Mesendoderm (in vitro differentiated cells): ENCODE measurements at regions not wholly inside any gene's neighbourhood (a gene's known extent, or its start where the extent isn't known, plus 50 kb on each side); places are given as distances from the start of the nearest gene placed in this dataset.
A peak's percentile ranks its signal among the peaks of the same experiment; 100 is the strongest.

Source experiments
- DNase-seq: peaks from one replicate; pipeline ENCODE4 v3.0.0; 2013
- H2AK5ac ChIP-seq: 2 replicates; pipeline ENCODE4 v1.6.1; 2013; ENCODE audit warnings: low read length, inconsistent platforms
- H2BK120ac ChIP-seq: 2 replicates; pipeline ENCODE4 v1.6.1; 2013; ENCODE audit warnings: low read depth, mild to moderate bottlenecking, low read length, moderate library complexity, mixed read lengths
- H2BK15ac ChIP-seq: replicated peaks from 2 replicates; pipeline ENCODE4 v1.6.1; 2013; ENCODE audit warnings: low read depth, mild to moderate bottlenecking, moderate library complexity
- H2BK5ac ChIP-seq: 2 replicates; pipeline ENCODE4 v1.6.1; 2013; ENCODE audit warnings: low read length, inconsistent platforms
- H3K18ac ChIP-seq: 2 replicates; pipeline ENCODE4 v1.6.1; 2013; ENCODE audit warnings: mild to moderate bottlenecking, low read length, mixed read lengths
- H3K23ac ChIP-seq: one replicate; pipeline ENCODE4 v1.6.1; 2013; ENCODE audit warnings: low read length
- H3K27ac ChIP-seq: 2 replicates; pipeline ENCODE4 v1.5.1; 2013; ENCODE audit warnings: low read depth, mild to moderate bottlenecking, inconsistent platforms, low read length, moderate library complexity
- H3K27me3 ChIP-seq: 2 replicates; pipeline ENCODE4 v1.6.1; 2013; ENCODE audit warnings: low read length, control low read depth, mild to moderate bottlenecking, inconsistent platforms; ENCODE audit not compliant: insufficient read depth, poor library complexity
- H3K36me3 ChIP-seq: 2 replicates; pipeline ENCODE4 v1.6.1; 2013; ENCODE audit warnings: low read length, inconsistent platforms; ENCODE audit not compliant: control insufficient read depth, insufficient read depth
- H3K4ac ChIP-seq: one replicate; pipeline ENCODE4 v1.6.1; 2013; ENCODE audit warnings: low read depth, mild to moderate bottlenecking, low read length, moderate library complexity
- H3K4me1 ChIP-seq: 2 replicates; pipeline ENCODE4 v1.6.1; 2013; ENCODE audit warnings: low read depth, low read length, inconsistent platforms; ENCODE audit not compliant: control insufficient read depth
- H3K4me2 ChIP-seq: 2 replicates; pipeline ENCODE4 v1.6.1; 2013; ENCODE audit warnings: low read length
- H3K4me3 ChIP-seq: 2 replicates; pipeline ENCODE4 v1.5.1; 2013; ENCODE audit warnings: mild to moderate bottlenecking, low read length
- H3K56ac ChIP-seq: one replicate; pipeline ENCODE4 v1.6.1; 2013; ENCODE audit warnings: low read length
- H3K79me1 ChIP-seq: 2 replicates; pipeline ENCODE4 v1.6.1; 2013; ENCODE audit warnings: low read length, inconsistent platforms
- H3K79me2 ChIP-seq: 2 replicates; pipeline ENCODE4 v1.6.1; 2013; ENCODE audit warnings: mild to moderate bottlenecking, low read length; ENCODE audit not compliant: control insufficient read depth, insufficient read depth
- H3K9ac ChIP-seq: 2 replicates; pipeline ENCODE4 v1.6.1; 2013; ENCODE audit warnings: low read length, inconsistent platforms
- H4K5ac ChIP-seq: one replicate; pipeline ENCODE4 v1.6.1; 2013; ENCODE audit warnings: low read length
- H4K8ac ChIP-seq: one replicate; pipeline ENCODE4 v1.6.1; 2013; ENCODE audit warnings: low read depth, mild to moderate bottlenecking, control low read depth, low read length, moderate library complexity
- WGBS: extraction: QIAGEN DNeasy Blood & Tissue Kit; methylation state at CpG from one replicate; pipeline ENCODE4 v1.1.7; 2013; ENCODE audit warnings: low lambda C conversion rate, missing lambda C conversion rate; ENCODE audit not compliant: insufficient coverage; ENCODE audit errors: extremely low coverage; 5-methylcytosine and 5-hydroxymethylcytosine counted together

DNA sequence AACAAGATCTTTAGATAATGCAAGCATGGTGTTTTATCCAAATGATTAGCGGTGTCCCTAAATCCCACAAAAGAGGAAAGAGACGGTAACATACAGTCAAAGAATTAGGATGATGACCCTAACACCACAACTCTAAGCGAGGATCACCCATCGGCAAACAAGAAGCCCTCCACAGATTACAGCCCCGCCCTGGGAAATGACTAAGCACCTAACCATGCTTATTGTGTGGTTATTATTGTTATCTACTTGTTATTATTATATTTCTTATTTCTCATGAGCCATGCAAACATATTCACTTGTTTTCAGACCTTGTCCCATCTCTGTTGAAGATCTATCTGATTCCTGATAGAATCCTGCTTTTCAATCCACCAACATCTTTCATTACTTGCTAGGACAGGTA is 651.3 kb downstream of the NYAP2 start:
- H3K79me2 ChIP-seq = no peaks in the 10 kb centered on the region
- H3K23ac ChIP-seq = no peak overlapping the region
- H3K27me3 ChIP-seq = no peaks in the 10 kb centered on the region
- WGBS = no CpG with 5 or more reads among the region's 5 CpGs
- H2BK15ac ChIP-seq = no peak overlapping the region
- no peak overlapping the region for H3K56ac ChIP-seq
- no peak overlapping the region for H3K4ac ChIP-seq
- H4K5ac ChIP-seq = no peak overlapping the region
- no peak overlapping the region for H2BK120ac ChIP-seq
- H3K18ac ChIP-seq = no peak overlapping the region
- DNase-seq = no peak
- no peak overlapping the region for H2AK5ac ChIP-seq
- H3K36me3 ChIP-seq = no peaks in the 10 kb centered on the region
- no peak overlapping the region for H4K8ac ChIP-seq
- no peaks in the 10 kb centered on the region for H3K79me1 ChIP-seq
- H3K27ac ChIP-seq = no peak overlapping the region
- H3K4me3 ChIP-seq = no peak overlapping the region
- H3K4me2 ChIP-seq = no peak overlapping the region
- H3K4me1 ChIP-seq = no peaks in the 10 kb centered on the region
- no peak overlapping the region for H2BK5ac ChIP-seq
- H3K9ac ChIP-seq = no peak overlapping the region

DNA sequence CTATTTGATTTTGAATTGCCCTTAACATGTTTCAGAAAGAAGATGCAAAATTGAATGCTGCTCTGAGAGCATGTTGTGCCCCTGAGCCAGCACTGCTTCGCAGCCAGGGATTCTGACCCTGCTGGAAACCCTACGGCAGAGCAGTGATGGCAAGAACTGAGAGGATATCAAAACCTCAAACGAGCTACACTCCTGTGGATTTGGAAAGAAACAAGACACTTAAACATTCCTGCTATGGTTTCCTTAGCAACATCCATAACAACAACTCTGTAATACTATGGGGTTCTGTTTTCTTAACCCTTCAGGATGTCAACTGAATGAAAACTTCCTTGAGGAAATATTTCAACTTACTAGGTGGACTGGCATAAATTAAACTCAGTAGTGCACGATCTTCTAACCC is 649.1 kb downstream of the NYAP2 start:
- WGBS = no CpG with 5 or more reads among the region's 4 CpGs
- no peak overlapping the region for H2BK120ac ChIP-seq
- no peaks in the 10 kb centered on the region for H3K27me3 ChIP-seq
- no peak overlapping the region for H2BK5ac ChIP-seq
- no peak overlapping the region for H2BK15ac ChIP-seq
- H3K36me3 ChIP-seq = no peaks in the 10 kb centered on the region
- H3K4me1 ChIP-seq = no peaks in the 10 kb centered on the region
- no peaks in the 10 kb centered on the region for H3K79me2 ChIP-seq
- no peak overlapping the region for H2AK5ac ChIP-seq
- H4K8ac ChIP-seq = no peak overlapping the region
- no peak overlapping the region for H3K9ac ChIP-seq
- no peak overlapping the region for H3K27ac ChIP-seq
- H3K79me1 ChIP-seq = no peaks in the 10 kb centered on the region
- H3K4me3 ChIP-seq = no peak overlapping the region
- no peak overlapping the region for H3K4me2 ChIP-seq
- no peak overlapping the region for H3K4ac ChIP-seq
- H3K23ac ChIP-seq = no peak overlapping the region
- H4K5ac ChIP-seq = no peak overlapping the region
- H3K18ac ChIP-seq = no peak overlapping the region
- DNase-seq = peak; percentile 84
- H3K56ac ChIP-seq = no peak overlapping the region

DNA sequence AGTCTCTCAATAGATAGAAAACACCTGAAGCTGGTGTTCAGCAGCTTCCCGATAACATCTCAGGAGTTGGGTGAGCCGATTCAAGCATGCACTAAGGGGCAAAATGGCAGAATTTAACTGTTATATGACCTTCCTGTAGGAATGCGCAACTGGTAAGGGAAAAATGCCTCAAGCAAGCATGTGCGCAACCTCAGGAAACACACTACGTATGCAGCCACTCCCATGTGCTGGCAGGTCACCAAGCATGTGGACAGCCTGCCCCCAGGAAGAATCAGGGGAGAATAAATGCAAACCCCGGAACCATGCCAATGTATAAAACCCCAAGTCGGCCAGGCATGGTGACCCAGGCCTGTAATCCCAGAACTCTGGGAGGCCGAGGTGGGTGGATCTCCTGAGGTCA is 645.6 kb downstream of the NYAP2 start:
- H3K79me1 ChIP-seq = no peaks in the 10 kb centered on the region

DNA sequence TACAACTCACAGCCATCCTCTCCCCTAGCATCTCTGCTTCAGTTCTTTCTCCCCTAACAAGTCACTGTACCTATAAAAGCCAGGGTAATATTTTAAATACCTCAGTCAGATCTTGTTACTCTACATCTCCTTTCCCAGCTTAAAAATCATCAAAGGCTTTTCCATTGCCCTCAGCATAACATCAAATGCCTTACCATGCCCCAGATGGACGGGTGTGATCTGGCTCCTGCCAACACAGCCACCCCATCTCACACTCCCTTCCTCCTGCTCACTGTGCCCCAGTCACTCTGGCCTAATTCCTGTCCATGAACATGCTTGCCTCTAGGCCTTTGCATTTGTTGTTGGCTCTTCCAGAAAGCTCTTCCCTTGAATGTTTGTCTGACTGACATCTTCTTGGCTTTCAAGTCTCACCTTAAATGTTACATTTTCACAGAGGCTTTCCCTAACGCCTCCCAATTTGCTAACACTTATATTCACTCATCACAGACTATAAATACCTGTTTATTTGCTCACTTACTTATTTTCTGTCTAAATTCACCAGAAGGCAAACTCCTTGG is 640.9 kb downstream of the NYAP2 start:
- Histone ChIP-seq H3K4me1 (no peaks in the 10 kb centered on the region), H2AK5ac (no peak overlapping the region), H3K79me2 (no peaks in the 10 kb centered on the region), H3K27me3 (no peaks in the 10 kb centered on the region), H3K79me1 (no peaks in the 10 kb centered on the region), H3K9ac (no peak overlapping the region), H3K4me3 (no peak overlapping the region), H3K23ac (no peak overlapping the region), H3K56ac (no peak overlapping the region), H2BK15ac (no peak overlapping the region), H4K5ac (no peak overlapping the region), H2BK5ac (no peak overlapping the region), H3K18ac (no peak overlapping the region), H3K36me3 (no peaks in the 10 kb centered on the region), H3K4ac (no peak overlapping the region), H3K27ac (no peak overlapping the region), H3K4me2 (no peak overlapping the region), H2BK120ac (no peak overlapping the region), H4K8ac (no peak overlapping the region)
- no peak for DNase-seq
- no CpG with 5 or more reads among the region's 2 CpGs for WGBS

More for the DNA sequence above, 645.6 kb downstream of the NYAP2 start:
- Histone ChIP-seq H3K4me1 (no peaks in the 10 kb centered on the region), H3K27me3 (no peaks in the 10 kb centered on the region), H3K27ac (no peak overlapping the region), H3K4me2 (no peak overlapping the region), H3K9ac (no peak overlapping the region), H3K36me3 (no peaks in the 10 kb centered on the region), H2BK5ac (no peak overlapping the region), H4K8ac (no peak overlapping the region), H2AK5ac (no peak overlapping the region), H3K4me3 (no peak overlapping the region), H3K18ac (no peak overlapping the region), H3K23ac (no peak overlapping the region), H2BK120ac (no peak overlapping the region), H3K79me2 (no peaks in the 10 kb centered on the region), H2BK15ac (no peak overlapping the region), H3K56ac (no peak overlapping the region), H3K4ac (no peak overlapping the region), H4K5ac (no peak overlapping the region)
- DNase-seq = no peak
- WGBS = no CpG with 5 or more reads among the region's 8 CpGs

DNA sequence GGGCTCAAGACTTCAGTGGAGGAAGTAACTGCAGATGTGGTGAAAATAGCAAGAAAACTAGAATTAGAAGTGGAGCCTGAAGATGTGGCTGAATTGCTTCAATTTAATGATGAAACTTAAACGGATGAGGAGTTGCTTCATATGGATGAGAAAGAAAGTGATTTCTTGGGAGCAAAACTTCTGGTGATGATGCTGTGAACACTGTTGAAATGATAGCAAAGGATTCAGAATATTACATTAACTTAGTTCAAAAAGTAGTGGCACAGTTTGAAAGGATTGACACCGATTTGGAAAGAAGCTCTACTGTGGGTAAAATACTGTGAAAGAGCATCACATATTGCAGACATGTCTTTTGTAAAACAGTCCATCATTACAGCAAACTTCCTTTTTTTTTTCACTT is 638.0 kb downstream of the NYAP2 start:
- H2BK15ac ChIP-seq = no peak overlapping the region
- H3K36me3 ChIP-seq = no peaks in the 10 kb centered on the region
- no peak overlapping the region for H3K18ac ChIP-seq
- no peak overlapping the region for H2BK5ac ChIP-seq
- H2BK120ac ChIP-seq = no peak overlapping the region
- no peak overlapping the region for H4K8ac ChIP-seq
- H3K23ac ChIP-seq = no peak overlapping the region
- H4K5ac ChIP-seq = no peak overlapping the region
- H3K4me2 ChIP-seq = no peak overlapping the region
- WGBS = no CpG with 5 or more reads among the region's 2 CpGs
- H2AK5ac ChIP-seq = no peak overlapping the region
- H3K79me2 ChIP-seq = no peaks in the 10 kb centered on the region
- DNase-seq = no peak
- H3K79me1 ChIP-seq = no peaks in the 10 kb centered on the region
- H3K4me1 ChIP-seq = no peaks in the 10 kb centered on the region
- H3K4ac ChIP-seq = no peak overlapping the region
- H3K9ac ChIP-seq = no peak overlapping the region
- no peak overlapping the region for H3K56ac ChIP-seq
- H3K27me3 ChIP-seq = no peaks in the 10 kb centered on the region
- no peak overlapping the region for H3K27ac ChIP-seq
- no peak overlapping the region for H3K4me3 ChIP-seq
